ENCODE measurements at regions not wholly inside any gene's neighbourhood (a gene's known extent, or its start where the extent isn't known, plus 50 kb on each side); places are given as distances from the start of the nearest gene placed in this dataset.

- no peaks in the 10 kb centered on the region for H3K4me1 ChIP-seq (ENCODE audit: control insufficient read depth, insufficient read depth, low read length)
- WGBS: 66% methylated on average over 2 of the region's 2 CpGs
- H3K27me3 ChIP-seq (ENCODE audit: control insufficient read depth, insufficient read depth): no peaks in the 10 kb centered on the region
- ATAC-seq: no peak
- intact Hi-C loops (cut with DNase I): no loop called here
- DNase-seq: no peak
- H3K9me3 ChIP-seq (ENCODE audit: control insufficient read depth, low read length): no peaks in the 10 kb centered on the region
- H3K4me3 ChIP-seq (ENCODE audit: low read length): no peak overlapping the region
- no peak overlapping the region for H3K27ac ChIP-seq (ENCODE audit: low read length)
These were observed 496.9 kb upstream of the SUCLG2 start for GRCh38 chr3:68151359-68151758.

GRCh38 chr3:68148447-68148846, 494.0 kb upstream of the SUCLG2 start:
- WGBS: 59% methylated on average over 5 of the region's 5 CpGs
- Histone ChIP-seq H3K4me1 (ENCODE audit: control insufficient read depth, insufficient read depth, low read length) (no peaks in the 10 kb centered on the region), H3K27me3 (ENCODE audit: control insufficient read depth, insufficient read depth) (no peaks in the 10 kb centered on the region), H3K4me3 (ENCODE audit: low read length) (no peak overlapping the region), H3K27ac (ENCODE audit: low read length) (no peak overlapping the region), H3K9me3 (ENCODE audit: control insufficient read depth, low read length) (no peaks in the 10 kb centered on the region)
- intact Hi-C loops (cut with DNase I): no loop called here
- DNase-seq (no peak), ATAC-seq (no peak)

- no peaks in the 10 kb centered on the region for H3K4me1 ChIP-seq (ENCODE audit: control insufficient read depth, insufficient read depth, low read length)
- ATAC-seq (no peak), DNase-seq (no peak)
- no peak overlapping the region for H3K27ac ChIP-seq (ENCODE audit: low read length)
- WGBS: 33% methylated on average over 2 of the region's 2 CpGs
- H3K4me3 ChIP-seq (ENCODE audit: low read length): no peak overlapping the region
- no peaks in the 10 kb centered on the region for H3K9me3 ChIP-seq (ENCODE audit: control insufficient read depth, low read length)
- no peaks in the 10 kb centered on the region for H3K27me3 ChIP-seq (ENCODE audit: control insufficient read depth, insufficient read depth)
- intact Hi-C loops (cut with DNase I): no loop called here
These were observed 488.0 kb upstream of the SUCLG2 start for GRCh38 chr3:68142441-68142840.

GRCh38 chr3:68139897-68140296, 485.5 kb upstream of the SUCLG2 start:
- H3K4me1 ChIP-seq (ENCODE audit: control insufficient read depth, insufficient read depth, low read length): no peaks in the 10 kb centered on the region
- H3K27me3 ChIP-seq (ENCODE audit: control insufficient read depth, insufficient read depth): no peaks in the 10 kb centered on the region
- no peak for ATAC-seq
- no peaks in the 10 kb centered on the region for H3K9me3 ChIP-seq (ENCODE audit: control insufficient read depth, low read length)
- H3K4me3 ChIP-seq (ENCODE audit: low read length): no peak overlapping the region
- intact Hi-C loops (cut with DNase I): no loop called here
- WGBS: 75% methylated on average over 3 of the region's 3 CpGs
- H3K27ac ChIP-seq (ENCODE audit: low read length): no peak overlapping the region
- no peak for DNase-seq

DNA sequence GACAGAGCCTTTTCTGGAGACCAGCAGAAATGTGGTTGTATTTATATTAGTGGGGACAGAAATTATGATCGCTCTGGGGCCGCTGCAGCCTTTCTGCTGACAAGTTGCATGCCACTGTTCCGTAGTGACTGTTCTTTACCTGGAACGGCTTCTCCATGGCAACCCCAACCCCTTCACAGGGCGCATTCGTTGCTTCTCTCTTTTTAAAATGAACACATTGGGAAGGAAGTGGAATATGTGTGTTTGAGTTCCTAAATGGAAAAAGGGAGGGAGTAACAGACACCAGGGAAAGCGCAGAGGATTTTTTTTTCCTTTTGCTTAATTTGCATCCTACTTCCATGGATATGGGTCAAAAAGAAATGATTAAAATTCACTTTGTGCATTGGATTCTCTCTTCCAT, 482.0 kb upstream of the SUCLG2 start:
- 66% methylated on average over 7 of the region's 7 CpGs for WGBS

DNA sequence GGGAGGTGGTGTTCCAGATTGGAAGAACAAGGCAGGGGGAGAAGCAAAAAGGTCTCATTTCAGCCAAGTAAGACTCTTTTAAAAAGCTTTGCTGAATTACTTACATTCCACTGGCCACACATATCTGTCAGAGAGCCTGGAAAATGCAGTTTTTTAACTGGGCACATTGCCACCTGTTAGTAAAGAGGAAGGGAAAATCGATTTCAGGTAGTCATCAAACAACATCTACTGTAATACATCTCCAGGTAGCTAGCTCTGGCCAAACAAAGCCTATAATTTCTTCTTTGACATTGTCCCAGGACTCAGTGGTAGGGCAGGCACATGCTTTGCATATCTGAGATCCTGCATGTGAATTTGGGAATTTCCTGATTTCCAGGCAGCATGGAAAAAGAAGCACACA, 480.7 kb upstream of the SUCLG2 start:
- no peak overlapping the region for H3K27ac ChIP-seq (ENCODE audit: low read length)
- no peaks in the 10 kb centered on the region for H3K27me3 ChIP-seq (ENCODE audit: control insufficient read depth, insufficient read depth)
- no peak overlapping the region for H3K4me3 ChIP-seq (ENCODE audit: low read length)
- H3K9me3 ChIP-seq (ENCODE audit: control insufficient read depth, low read length): no peaks in the 10 kb centered on the region
- intact Hi-C loops (cut with DNase I): no loop called here
- no peak for DNase-seq
- 57% methylated on average over 1 of the region's 1 CpG for WGBS
- no peaks in the 10 kb centered on the region for H3K4me1 ChIP-seq (ENCODE audit: control insufficient read depth, insufficient read depth, low read length)
- no peak for ATAC-seq

More for the DNA sequence above, 482.0 kb upstream of the SUCLG2 start:
- DNase-seq (no peak), ATAC-seq (no peak)
- Histone ChIP-seq H3K27ac (ENCODE audit: low read length) (no peak overlapping the region), H3K4me3 (ENCODE audit: low read length) (no peak overlapping the region), H3K9me3 (ENCODE audit: control insufficient read depth, low read length) (no peaks in the 10 kb centered on the region), H3K27me3 (ENCODE audit: control insufficient read depth, insufficient read depth) (no peaks in the 10 kb centered on the region), H3K4me1 (ENCODE audit: control insufficient read depth, insufficient read depth, low read length) (no peaks in the 10 kb centered on the region)
- intact Hi-C loops (cut with DNase I): no loop called here

- no peaks in the 10 kb centered on the region for H3K27me3 ChIP-seq (ENCODE audit: control insufficient read depth, insufficient read depth)
- ATAC-seq: no peak
- DNase-seq: no peak
- H3K9me3 ChIP-seq (ENCODE audit: control insufficient read depth, low read length): no peaks in the 10 kb centered on the region
- no peak overlapping the region for H3K4me3 ChIP-seq (ENCODE audit: low read length)
- no peak overlapping the region for H3K27ac ChIP-seq (ENCODE audit: low read length)
- intact Hi-C loops (cut with DNase I): no loop called here
- no peaks in the 10 kb centered on the region for H3K4me1 ChIP-seq (ENCODE audit: control insufficient read depth, insufficient read depth, low read length)
- WGBS: 69% methylated on average over 3 of the region's 3 CpGs
These were observed 474.7 kb upstream of the SUCLG2 start for GRCh38 chr3:68129065-68129464.

GRCh38 chr3:68123231-68123630, 468.8 kb upstream of the SUCLG2 start:
- Histone ChIP-seq H3K27me3 (ENCODE audit: control insufficient read depth, insufficient read depth) (no peaks in the 10 kb centered on the region), H3K9me3 (ENCODE audit: control insufficient read depth, low read length) (no peaks in the 10 kb centered on the region), H3K27ac (ENCODE audit: low read length) (no peak overlapping the region), H3K4me3 (ENCODE audit: low read length) (no peak overlapping the region), H3K4me1 (ENCODE audit: control insufficient read depth, insufficient read depth, low read length) (no peaks in the 10 kb centered on the region)
- WGBS: 80% methylated on average over 4 of the region's 4 CpGs
- intact Hi-C loops (cut with DNase I): no loop called here
- DNase-seq (no peak), ATAC-seq (no peak)

- ATAC-seq (no peak), DNase-seq (no peak)
- Histone ChIP-seq H3K9me3 (ENCODE audit: control insufficient read depth, low read length) (no peaks in the 10 kb centered on the region), H3K4me1 (ENCODE audit: control insufficient read depth, insufficient read depth, low read length) (no peaks in the 10 kb centered on the region), H3K27me3 (ENCODE audit: control insufficient read depth, insufficient read depth) (no peaks in the 10 kb centered on the region), H3K27ac (ENCODE audit: low read length) (no peak overlapping the region), H3K4me3 (ENCODE audit: low read length) (no peak overlapping the region)
- intact Hi-C loops (cut with DNase I): no loop called here
- WGBS: 47% methylated on average over 1 of the region's 1 CpG
These were observed 466.9 kb upstream of the SUCLG2 start for GRCh38 chr3:68121287-68121686.

DNA sequence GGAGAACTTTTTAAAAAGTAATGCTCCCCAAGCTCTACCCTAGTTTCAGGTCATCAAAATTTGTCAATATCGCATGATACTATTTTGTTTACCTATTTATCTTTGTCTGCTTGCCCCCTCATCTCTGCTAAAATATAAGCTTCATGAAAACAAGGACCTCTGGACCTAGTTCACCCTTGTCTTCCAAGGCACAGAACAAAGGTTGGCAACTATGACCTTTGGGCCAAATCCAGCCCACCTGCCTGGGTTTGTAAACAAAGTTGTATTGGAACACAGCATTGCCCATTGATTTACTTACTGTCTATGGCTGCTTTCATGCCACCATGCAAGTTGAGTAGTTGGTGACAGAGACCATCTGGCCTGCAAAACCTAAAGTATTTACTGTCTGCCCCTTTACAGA, 462.2 kb upstream of the SUCLG2 start:
- Histone ChIP-seq H3K27ac (ENCODE audit: low read length) (no peak overlapping the region), H3K4me3 (ENCODE audit: low read length) (no peak overlapping the region), H3K9me3 (ENCODE audit: control insufficient read depth, low read length) (no peaks in the 10 kb centered on the region), H3K27me3 (ENCODE audit: control insufficient read depth, insufficient read depth) (no peaks in the 10 kb centered on the region), H3K4me1 (ENCODE audit: control insufficient read depth, insufficient read depth, low read length) (no peaks in the 10 kb centered on the region)
- no peak for DNase-seq
- intact Hi-C loops (cut with DNase I): no loop called here
- 93% methylated on average over 1 of the region's 1 CpG for WGBS
- ATAC-seq: no peak

DNA sequence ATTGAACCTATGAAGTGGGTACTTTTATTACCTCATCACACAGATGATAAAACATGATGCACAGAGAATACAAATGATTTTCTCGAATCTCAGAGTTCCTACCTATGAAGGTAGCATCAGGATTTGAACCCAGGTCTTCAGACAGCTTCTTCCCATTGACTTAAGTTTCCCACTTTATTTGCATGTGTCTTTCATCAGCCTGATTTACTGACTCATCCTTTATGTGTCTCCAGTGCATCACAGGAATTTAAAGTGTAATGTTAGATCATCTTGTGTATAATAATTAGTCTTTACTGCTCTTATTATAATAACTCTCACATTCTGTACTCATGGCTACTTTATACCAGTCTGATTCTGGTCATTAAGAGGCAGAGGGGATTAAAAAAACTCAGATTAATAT, 449.4 kb upstream of the SUCLG2 start:
- 0% methylated on average over 1 of the region's 1 CpG for WGBS
- H3K4me3 ChIP-seq (ENCODE audit: low read length): no peak overlapping the region
- DNase-seq (no peak), ATAC-seq (no peak)
- no peaks in the 10 kb centered on the region for H3K27me3 ChIP-seq (ENCODE audit: control insufficient read depth, insufficient read depth)
- no peaks in the 10 kb centered on the region for H3K9me3 ChIP-seq (ENCODE audit: control insufficient read depth, low read length)
- intact Hi-C loops (cut with DNase I): no loop called here
- H3K27ac ChIP-seq (ENCODE audit: low read length): no peak overlapping the region
- H3K4me1 ChIP-seq (ENCODE audit: control insufficient read depth, insufficient read depth, low read length): no peaks in the 10 kb centered on the region

DNA sequence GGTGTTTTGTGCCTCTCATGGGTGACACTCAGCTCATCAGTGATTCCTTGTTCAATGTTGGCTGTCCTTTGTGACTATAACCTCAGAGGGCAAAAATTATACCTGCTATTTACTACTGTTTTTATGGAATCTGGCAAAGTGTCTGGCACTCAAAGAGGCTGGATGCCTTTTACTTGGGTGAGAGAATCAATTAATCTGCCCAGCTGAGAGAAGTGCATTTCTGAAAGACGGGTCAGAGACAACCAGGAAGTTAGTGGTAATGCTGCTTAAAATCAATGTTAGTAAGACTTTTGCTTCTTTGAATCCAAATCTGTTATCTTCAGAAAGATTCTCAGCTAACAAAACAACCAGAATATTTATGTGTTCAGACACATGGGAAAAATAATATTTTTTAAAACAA, 436.2 kb upstream of the SUCLG2 start:
- Histone ChIP-seq H3K4me3 (ENCODE audit: low read length) (no peak overlapping the region), H3K9me3 (ENCODE audit: control insufficient read depth, low read length) (no peaks in the 10 kb centered on the region), H3K27me3 (ENCODE audit: control insufficient read depth, insufficient read depth) (no peaks in the 10 kb centered on the region), H3K27ac (ENCODE audit: low read length) (no peak overlapping the region), H3K4me1 (ENCODE audit: control insufficient read depth, insufficient read depth, low read length) (no peaks in the 10 kb centered on the region)
- WGBS: 47% methylated on average over 1 of the region's 1 CpG
- DNase-seq (no peak), ATAC-seq (no peak)
- intact Hi-C loops (cut with DNase I): no loop called here

Measured in right cardiac atrium (tissue), 5 donors.